Skin of body (tissue), 1 donor: ENCODE measurements at regions not wholly inside any gene's neighbourhood (a gene's known extent, or its start where the extent isn't known, plus 50 kb on each side); places are given as distances from the start of the nearest gene placed in this dataset.

Source experiments
- DNase-seq: peaks from one replicate; lab custom pipeline; 2025; lab: John Stamatoyannopoulos, UW

DNA sequence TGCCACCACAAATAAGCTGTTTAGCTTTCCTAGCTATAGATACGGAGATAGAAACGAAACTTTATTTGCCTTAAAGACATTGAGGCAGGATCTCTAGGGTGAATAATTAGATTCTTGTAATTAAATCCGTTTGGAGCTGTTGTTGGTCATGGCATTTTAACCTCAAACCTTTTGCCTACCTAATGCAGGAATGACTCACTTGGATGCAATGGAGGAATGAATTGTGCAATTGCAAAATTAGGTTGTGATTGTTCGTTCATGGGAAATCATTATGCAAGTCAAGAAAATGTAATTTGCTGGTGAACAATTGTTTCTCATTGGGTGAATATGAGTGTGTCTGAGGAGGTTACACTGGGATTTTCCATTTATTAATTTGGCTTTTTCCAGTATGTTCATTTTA lies 703.5 kb downstream of the GATA3 start:
- no peak for DNase-seq

DNA sequence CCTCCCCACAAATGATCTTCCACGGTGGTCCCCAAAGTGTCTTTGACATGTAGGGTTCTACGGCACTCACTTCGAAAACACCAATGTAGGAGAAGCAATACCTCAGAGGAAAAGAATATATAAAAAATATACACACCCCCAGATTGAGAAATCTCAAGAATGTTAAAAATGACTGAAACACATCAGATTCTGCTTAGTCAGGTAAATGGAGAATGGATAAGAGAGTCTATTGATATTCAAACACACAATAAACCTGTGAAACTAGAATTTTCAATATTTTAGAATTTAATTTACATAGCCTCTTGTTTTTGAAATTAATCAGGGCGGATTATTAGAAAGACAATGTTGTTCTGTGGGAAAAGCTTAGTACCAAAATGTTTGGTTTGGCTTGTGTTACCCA lies 712.4 kb downstream of the GATA3 start:
- no peak for DNase-seq

DNA sequence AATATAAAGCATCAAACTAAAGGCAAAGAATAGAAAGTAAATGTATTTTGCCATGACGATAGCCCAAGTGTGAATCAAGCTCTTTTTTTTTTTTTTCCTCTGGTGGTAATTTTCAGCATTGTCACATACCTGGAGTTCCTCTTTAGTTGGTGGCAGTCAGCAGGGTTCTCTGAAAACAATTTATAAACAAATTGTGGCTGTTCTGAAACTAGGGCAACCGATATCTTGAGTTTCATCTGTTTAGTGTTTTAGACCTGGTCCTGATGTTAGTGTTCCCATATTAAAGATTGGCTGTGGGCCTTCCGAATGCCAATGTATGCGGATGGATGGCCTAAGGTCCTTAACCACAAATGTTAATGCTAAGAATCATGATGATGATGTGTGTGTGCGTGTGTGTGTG lies 713.1 kb downstream of the GATA3 start:
- DNase-seq, result no peak

DNA sequence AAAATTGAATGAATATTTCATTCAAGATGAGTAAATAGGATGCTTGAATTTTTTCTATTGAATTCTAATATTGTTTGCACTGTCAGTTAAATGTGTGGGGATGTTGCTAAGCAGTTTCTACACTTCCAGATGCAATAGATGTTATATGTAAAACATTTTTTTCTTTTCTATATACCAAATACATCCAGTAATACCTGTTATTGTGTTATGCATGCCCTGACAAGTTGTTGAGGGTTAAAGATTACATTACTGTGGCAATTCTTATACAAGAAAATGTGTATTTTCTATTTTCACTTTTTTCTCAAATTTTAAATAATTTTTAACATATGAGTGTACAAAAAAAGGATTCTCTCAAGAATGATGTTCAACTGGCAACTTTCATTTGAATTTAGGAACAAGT lies 713.9 kb downstream of the GATA3 start:
- DNase-seq, result no peak

- DNase-seq, result no peak
Measured at GRCh38 chr10:8768852-8769251, 714.4 kb downstream of the GATA3 start.

DNA sequence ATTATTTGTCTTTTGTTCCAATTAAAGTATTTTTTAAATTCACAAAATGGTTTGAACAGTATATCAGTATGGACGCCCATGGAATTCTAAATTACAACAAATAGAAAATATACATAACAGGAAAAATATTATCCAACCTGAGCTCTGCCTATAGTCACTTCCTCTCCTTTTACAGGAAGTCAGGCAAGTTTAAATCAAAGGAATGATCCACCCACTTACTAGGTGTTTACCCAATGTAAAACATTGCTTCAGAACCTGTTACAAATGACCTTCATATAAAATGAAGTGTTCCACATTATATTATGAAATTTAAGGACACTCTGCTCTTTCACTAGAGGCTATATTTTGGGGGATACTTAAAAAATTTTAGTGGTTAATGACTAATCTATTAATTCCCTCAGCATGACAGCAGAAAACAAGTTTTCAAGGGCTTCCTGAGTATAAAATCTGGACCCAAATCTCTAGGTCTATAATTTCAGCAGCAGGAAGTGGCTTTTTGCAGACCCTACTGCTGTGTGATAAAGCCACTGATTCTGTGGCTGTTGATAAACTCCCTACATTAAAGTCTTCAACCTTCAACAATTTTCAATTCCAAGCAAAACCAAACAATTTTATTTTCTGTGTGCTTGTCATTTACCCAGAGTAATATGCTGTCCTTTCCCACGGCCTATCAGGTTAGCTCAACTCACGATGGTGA lies 722.6 kb downstream of the GATA3 start:
- DNase-seq, result no peak

- DNase-seq, result no peak
Measured at GRCh38 chr10:8778713-8779112, 724.2 kb downstream of the GATA3 start.

DNA sequence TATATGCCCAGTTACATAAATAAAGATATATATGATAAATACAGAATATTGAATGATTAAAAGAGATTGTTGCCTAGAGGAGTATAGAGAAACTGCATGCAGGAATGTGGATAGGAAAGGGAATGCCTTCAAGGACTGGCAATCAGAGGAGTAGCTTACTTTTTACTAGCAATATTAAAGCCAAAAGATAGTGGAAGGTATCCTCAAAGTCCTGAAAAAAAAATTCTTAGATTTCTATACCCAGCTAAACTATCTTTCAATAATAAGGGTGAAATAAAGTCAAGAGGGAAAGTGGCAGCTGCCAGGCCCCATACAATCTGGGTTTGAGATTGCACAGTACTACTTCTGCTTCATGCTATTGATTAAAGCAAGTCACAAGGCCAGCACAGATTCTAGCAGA lies 733.2 kb downstream of the GATA3 start:
- DNase-seq, result no peak

DNA sequence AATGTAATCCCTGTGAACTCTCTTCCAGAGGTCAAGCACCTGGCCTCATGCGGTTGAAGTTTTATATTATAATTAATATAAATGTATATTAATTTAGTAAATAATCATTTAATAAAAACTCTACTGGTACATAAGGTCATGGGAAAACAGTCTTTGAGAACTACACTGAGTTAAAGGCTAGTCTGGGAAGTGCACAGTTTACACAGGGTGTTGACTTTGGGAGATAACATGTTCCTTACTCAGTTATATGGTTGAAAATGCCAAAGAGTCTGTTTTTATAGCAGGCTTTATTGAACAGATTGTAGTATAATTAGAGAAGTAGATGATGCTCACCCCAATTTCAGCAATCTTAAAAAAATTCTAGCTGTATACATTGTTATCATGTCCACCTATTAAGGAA lies 735.9 kb downstream of the GATA3 start:
- DNase-seq, result no peak

- DNase-seq, result no peak
Measured at GRCh38 chr10:8794860-8795259, 740.4 kb downstream of the GATA3 start.

GRCh38 chr10:8800426-8800825 lies 745.9 kb downstream of the GATA3 start:
- DNase-seq, result no peak

- DNase-seq, result no peak
Measured at GRCh38 chr10:8803992-8804391, 749.5 kb downstream of the GATA3 start.

GRCh38 chr10:8810677-8811076 lies 756.2 kb downstream of the GATA3 start:
- no peak for DNase-seq

DNA sequence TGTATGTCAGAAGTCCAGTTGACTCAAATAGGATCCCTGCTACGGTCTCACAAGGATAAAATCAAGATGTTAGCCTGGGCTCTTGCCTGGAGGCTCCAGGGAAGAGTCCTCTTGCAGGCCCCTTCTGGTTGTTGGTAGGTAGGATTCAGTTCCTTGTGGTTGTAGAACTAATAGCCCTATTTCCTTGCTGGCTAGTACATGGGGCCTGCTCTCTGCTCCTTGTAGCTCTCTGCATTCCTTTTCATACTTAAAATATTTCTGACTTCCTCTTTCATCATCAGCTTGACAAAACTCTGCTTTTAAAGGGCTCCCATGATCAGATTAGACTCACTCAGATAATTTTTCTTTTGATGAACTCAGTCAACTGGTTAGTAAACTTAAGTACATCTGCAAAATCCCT lies 756.7 kb downstream of the GATA3 start:
- DNase-seq, result no peak

GRCh38 chr10:8815969-8816368 lies 761.5 kb downstream of the GATA3 start:
- DNase-seq, result no peak

DNA sequence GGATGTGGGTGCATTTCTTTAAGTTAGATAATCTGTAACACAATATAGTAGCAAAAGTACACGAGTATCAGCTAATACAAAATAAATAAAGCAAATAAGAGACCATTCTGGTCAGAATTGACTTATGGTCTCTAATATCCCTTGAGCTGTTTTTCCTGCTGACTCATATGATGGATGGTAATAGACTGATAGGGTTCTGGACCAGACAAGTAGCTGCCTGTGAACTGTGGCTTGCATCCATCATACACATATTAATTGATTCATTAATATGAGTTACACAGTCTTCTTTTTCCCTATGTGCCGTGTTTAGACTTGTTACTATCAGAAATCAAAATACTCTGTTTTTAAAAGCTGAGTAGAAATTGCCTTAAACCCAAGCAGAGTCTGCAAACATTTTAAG lies 762.8 kb downstream of the GATA3 start:
- no peak for DNase-seq

DNA sequence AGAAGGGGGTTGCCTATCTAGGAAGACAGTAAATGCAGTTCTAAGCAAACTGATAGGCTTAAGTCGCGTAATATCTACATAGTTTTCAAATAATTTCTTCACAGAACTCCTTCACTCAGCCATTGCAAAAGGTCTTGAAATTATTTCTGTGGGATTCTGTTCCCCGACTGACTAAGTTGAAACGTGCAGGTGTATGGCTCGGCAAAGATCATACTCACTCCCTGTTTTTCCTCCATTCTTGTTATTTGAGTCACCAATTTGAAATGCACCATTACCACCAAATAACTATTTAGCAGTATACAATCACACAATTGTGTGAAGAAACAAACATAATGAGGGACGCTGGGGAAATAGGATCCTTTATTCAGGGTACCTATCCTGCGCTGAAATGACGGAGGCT lies 771.1 kb downstream of the GATA3 start:
- no peak for DNase-seq

DNA sequence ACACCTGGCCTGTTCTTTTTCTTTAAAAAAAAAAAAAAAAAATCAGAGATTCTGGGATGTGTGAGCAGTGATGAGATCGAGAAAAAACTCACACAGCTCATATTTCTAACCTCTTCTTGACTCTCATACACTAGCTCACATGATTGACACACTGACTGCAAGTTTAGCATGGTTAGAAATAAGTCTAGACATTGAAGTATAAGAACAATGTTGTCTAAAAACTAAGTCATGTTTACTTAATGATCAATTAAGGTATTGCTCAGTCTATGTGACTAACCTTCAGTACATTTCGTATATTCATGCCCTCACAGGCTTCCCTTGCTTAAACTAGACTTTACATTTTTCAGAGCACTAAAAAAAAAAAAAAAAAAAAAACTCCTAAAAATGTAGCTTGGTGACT lies 775.1 kb downstream of the GATA3 start:
- DNase-seq, result no peak

DNA sequence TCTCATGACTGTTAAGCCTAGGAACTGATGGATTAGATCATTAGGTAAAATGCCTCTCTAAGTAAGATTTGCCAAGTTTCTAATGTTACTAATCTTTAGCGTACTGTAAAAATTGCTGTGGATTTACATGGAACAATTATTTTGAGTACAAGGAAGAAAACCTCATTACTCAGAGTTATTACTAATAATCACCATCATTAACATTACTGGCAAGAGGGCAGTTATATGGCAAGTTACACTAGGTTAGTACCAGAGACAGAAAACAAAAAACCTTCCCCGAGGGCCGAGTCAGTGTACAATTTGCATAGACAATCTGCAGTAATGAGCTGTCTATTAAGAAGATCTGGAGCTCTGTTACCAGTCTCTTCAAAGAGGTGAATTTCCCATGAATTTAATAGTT lies 775.6 kb downstream of the GATA3 start:
- no peak for DNase-seq

GRCh38 chr10:8830876-8831275 lies 776.4 kb downstream of the GATA3 start:
- DNase-seq, result no peak

DNA sequence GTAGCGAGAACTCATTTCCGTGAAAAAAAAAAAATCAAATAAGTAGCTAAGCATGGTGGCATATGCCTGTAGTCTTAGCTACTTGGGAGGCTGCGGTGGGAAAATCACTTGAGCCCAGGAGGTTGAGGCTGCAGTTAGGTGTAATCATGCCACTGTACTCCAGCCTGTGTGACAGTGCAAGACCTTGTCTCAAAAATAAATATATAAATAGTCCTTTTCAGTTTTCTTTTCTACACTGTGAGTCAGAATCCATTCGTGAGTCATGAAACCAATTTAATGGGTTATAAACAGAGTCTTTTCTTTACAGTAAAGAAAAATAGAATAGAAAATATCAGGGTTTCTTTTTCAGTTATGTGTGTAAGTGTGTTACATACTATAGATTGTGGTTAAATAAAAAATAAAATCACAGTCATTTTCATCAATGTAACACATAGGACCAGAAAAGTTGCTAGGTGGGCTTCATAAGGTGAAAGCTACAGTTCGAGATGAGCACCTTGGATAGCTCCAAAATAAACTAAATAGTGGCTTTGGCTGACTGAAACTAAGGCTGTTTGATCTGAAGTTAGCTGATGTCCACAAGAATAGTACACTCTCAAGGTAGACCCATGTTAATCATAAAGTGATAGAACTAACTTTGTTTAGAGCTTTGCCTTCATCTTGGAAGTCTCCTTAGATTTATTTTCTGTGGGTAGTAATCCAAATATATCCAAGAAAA lies 781.1 kb downstream of the GATA3 start:
- no peak for DNase-seq

- DNase-seq, result no peak
Measured at GRCh38 chr10:8840356-8840755, 785.9 kb downstream of the GATA3 start.

- no peak for DNase-seq
Measured at GRCh38 chr10:8844141-8844540, 789.7 kb downstream of the GATA3 start.
